ENCODE measurements at regions not wholly inside any gene's neighbourhood (a gene's known extent, or its start where the extent isn't known, plus 50 kb on each side); places are given as distances from the start of the nearest gene placed in this dataset.

GRCh38 chr14:101196795-101197590 lies 293.5 kb upstream of the RTL1 start:
- DNase-seq: peak in 1 of 2 donors; percentile 8

GRCh38 chr14:101197595-101198397 lies 294.3 kb upstream of the RTL1 start:
- peak in 1 of 2 donors; percentile 10 for DNase-seq

GRCh38 chr14:101198398-101199027 lies 295.0 kb upstream of the RTL1 start:
- peak in 1 of 2 donors; percentile 8 for DNase-seq

GRCh38 chr14:101199028-101199770 lies 295.7 kb upstream of the RTL1 start:
- peak in 1 of 2 donors; percentile 7 for DNase-seq

- DNase-seq: peak in 1 of 2 donors; percentile 3
Observed at GRCh38 chr14:101200008-101200649, 296.6 kb upstream of the RTL1 start.

- peak in 1 of 2 donors; percentile 4 for DNase-seq
Observed at GRCh38 chr14:101200650-101201516, 297.4 kb upstream of the RTL1 start.

- DNase-seq: peak in 1 of 2 donors; percentile 1
Observed at GRCh38 chr14:101201535-101202151, 298.1 kb upstream of the RTL1 start.

GRCh38 chr14:101202627-101203404 lies 299.3 kb upstream of the RTL1 start:
- DNase-seq: peak in 1 of 2 donors; percentile 7

- DNase-seq: no peak
Observed at GRCh38 chr14:101206556-101206955, 303.0 kb upstream of the RTL1 start.

- no peak for DNase-seq
Observed at GRCh38 chr14:101207041-101207440, 303.5 kb upstream of the RTL1 start.

GRCh38 chr14:101207897-101208296 lies 304.4 kb upstream of the RTL1 start:
- DNase-seq: no peak

GRCh38 chr14:101209594-101209993 lies 306.1 kb upstream of the RTL1 start:
- DNase-seq: no peak

GRCh38 chr14:101215266-101215665 lies 311.7 kb upstream of the RTL1 start:
- DNase-seq: no peak

- DNase-seq: no peak
Observed at GRCh38 chr14:101215927-101216326, 312.4 kb upstream of the RTL1 start.

- no peak for DNase-seq
Observed at GRCh38 chr14:101216366-101217079, 313.0 kb upstream of the RTL1 start.

- no peak for DNase-seq
Observed at GRCh38 chr14:101217080-101217463, 313.6 kb upstream of the RTL1 start.

- DNase-seq: peak in 1 of 2 donors; percentile 1
Observed at GRCh38 chr14:101217616-101218371, 314.3 kb upstream of the RTL1 start.

All from CD4-positive, alpha-beta T cell treated with Interleukin-4 for 1 hour (primary cell).